Endothelial cell of umbilical vein (primary cell): ENCODE measurements at regions not wholly inside any gene's neighbourhood (a gene's known extent, or its start where the extent isn't known, plus 50 kb on each side); places are given as distances from the start of the nearest gene placed in this dataset.

Experiments
- BruUV-seq: library from RNA; stranded (reverse); fragments of 400-500 nt; replicated peaks from 2 replicates; lab custom pipeline; 2021; lab: Mats Ljungman, UMichigan
- CTCF ChIA-PET: fragments of 300-600, 350-600 bp; sonication (Branson Sonifier 250); formaldehyde crosslinking; loops from one replicate; lab custom pipeline; 2021; ENCODE audit warnings: antibody characterized with exemption, inconsistent platforms; lab: Charles Lee
- POLR2A ChIA-PET: fragments of 300-600, 350-600 bp; sonication (Branson Sonifier 250); formaldehyde crosslinking; loops from one replicate; lab custom pipeline; 2021; ENCODE audit warnings: antibody characterized with exemption, inconsistent platforms; lab: Charles Lee
- DNase-seq: peaks from one replicate; pipeline ENCODE4 v3.0.0-alpha.2; 2011; ENCODE audit warnings: low read depth, low spot score
- FAIRE-seq: peaks from 2 replicates; lab custom pipeline; 2011; peaks lifted over from hg19 to GRCh38; lab: Jason Lieb, UNC
- H2AFZ ChIP-seq: 2 replicates; pipeline ENCODE4 v1.6.0; 2012; ENCODE audit warnings: low read depth, low read length, control low read depth, inconsistent platforms
- H3K27ac ChIP-seq: 2 replicates; pipeline ENCODE4 v1.5.1; 2011; ENCODE audit warnings: low read depth, mild to moderate bottlenecking, control low read depth, low read length, moderate library complexity; ENCODE audit not compliant: insufficient read depth
- H3K27me3 ChIP-seq, 2 experiments: 2 replicates each; pipeline versions ENCODE4 v1.6.0 to v1.6.1; 2011; ENCODE audit warnings: low read length in 2 of 2, mixed read lengths in 1 of 2; ENCODE audit not compliant: control insufficient read depth in 2 of 2, insufficient read depth in 2 of 2
- H3K36me3 ChIP-seq, 2 experiments: 2 replicates in 1 of 2; 3 replicates in 1 of 2; pipeline ENCODE4 v1.5.1; 2011; ENCODE audit warnings: low read length in 2 of 2, mild to moderate bottlenecking in 1 of 2, moderate library complexity in 1 of 2; ENCODE audit not compliant: control insufficient read depth in 2 of 2, insufficient read depth in 2 of 2; ENCODE audit errors: extremely low read depth in 1 of 2
- H3K4me1 ChIP-seq: 3 replicates; pipeline ENCODE4 v1.5.1; 2011; ENCODE audit warnings: mild to moderate bottlenecking, low read length; ENCODE audit not compliant: control insufficient read depth, insufficient read depth; ENCODE audit errors: extremely low read depth
- H3K4me2 ChIP-seq: 2 replicates; pipeline ENCODE4 v1.6.1; 2011; ENCODE audit warnings: low read length, control low read depth, mixed read lengths; ENCODE audit not compliant: insufficient read depth
- H3K4me3 ChIP-seq, 3 experiments: fragments of 200-600 bp in 1 of 3; sonication (generic), shearing (Covaris generic) in 1 of 3; replicated peaks in 1 of 3; 2 replicates each; pipeline ENCODE4 v1.5.1; 2011 to 2016; ENCODE audit warnings: control low read depth in 3 of 3, low read length in 3 of 3, mild to moderate bottlenecking in 2 of 3, inconsistent platforms in 1 of 3, low read depth in 1 of 3, moderate library complexity in 1 of 3; ENCODE audit not compliant: insufficient read depth in 1 of 3
- H3K79me2 ChIP-seq: 2 replicates; pipeline ENCODE4 v1.6.0; 2012; ENCODE audit warnings: low read length, inconsistent platforms; ENCODE audit not compliant: control insufficient read depth, insufficient read depth
- H3K9ac ChIP-seq: replicated peaks from 2 replicates; pipeline ENCODE3; 2011; ENCODE audit warnings: low read length, control low read depth; ENCODE audit not compliant: insufficient read depth; ENCODE audit errors: extremely low read depth
- H3K9me1 ChIP-seq: replicated peaks from 3 replicates; pipeline ENCODE4 v1.6.0; 2011; ENCODE audit warnings: mild to moderate bottlenecking, low read length; ENCODE audit not compliant: control insufficient read depth, insufficient read depth; ENCODE audit errors: extremely low read depth
- H3K9me3 ChIP-seq: replicated peaks from 2 replicates; pipeline ENCODE4 v1.5.1; 2012; ENCODE audit warnings: low read length, inconsistent platforms; ENCODE audit not compliant: control insufficient read depth, insufficient read depth
- H4K20me1 ChIP-seq: replicated peaks from 2 replicates; pipeline ENCODE3; 2011; ENCODE audit warnings: mild to moderate bottlenecking, low read length; ENCODE audit not compliant: control insufficient read depth, insufficient read depth; ENCODE audit errors: extremely low read depth
- EZH2 ChIP-seq: IDR thresholded peaks from 2 replicates; pipeline ENCODE4 v1.6.1; 2012; ENCODE audit warnings: borderline replicate concordance, low read depth, mild to moderate bottlenecking, moderate library complexity, low read length, inconsistent platforms; ENCODE audit not compliant: severe bottlenecking
- FOS ChIP-seq: IDR thresholded peaks from 2 replicates; pipeline ENCODE4 v1.6.1; 2011; ENCODE audit warnings: mild to moderate bottlenecking, low read length, moderate library complexity, borderline replicate concordance; ENCODE audit not compliant: insufficient read depth
- GATA2 ChIP-seq: IDR thresholded peaks from 2 replicates; pipeline ENCODE4 v1.7.0; 2011; ENCODE audit warnings: low read depth, mild to moderate bottlenecking, moderate library complexity, mixed read lengths, low read length; ENCODE audit not compliant: insufficient read length, insufficient read depth
- JUN ChIP-seq: IDR thresholded peaks from 2 replicates; pipeline ENCODE4 v1.6.1; 2011; ENCODE audit warnings: borderline replicate concordance, low read depth; ENCODE audit not compliant: insufficient read length, insufficient read depth
- MYC ChIP-seq: IDR thresholded peaks from one replicate; pipeline ENCODE4 v1.6.1; 2011; ENCODE audit warnings: mild to moderate bottlenecking, low read depth, low read length
- POLR2A ChIP-seq: IDR thresholded peaks from 2 replicates; pipeline ENCODE4 v1.6.1; 2012; ENCODE audit warnings: low read depth, mild to moderate bottlenecking, control low read depth, low read length
- POLR2AphosphoS5 ChIP-seq: IDR thresholded peaks from 2 replicates; pipeline ENCODE4 v1.6.1; 2012; ENCODE audit warnings: low read depth, mild to moderate bottlenecking, control low read depth, low read length, moderate library complexity; ENCODE audit not compliant: insufficient read depth
- dilution Hi-C: fragments of 300-500 bp; cut with MboI; formaldehyde crosslinking; loops from one replicate; pipeline ENCODE4 v1.15.0; 2019; ENCODE audit warnings: low sequenced_read_pairs; ENCODE audit not compliant: extremely low pct_ligation_motif_present
- intact Hi-C: fragments of 100-400 bp; cut with micrococcal nuclease; formaldehyde crosslinking; loops from one replicate; pipeline ENCODE4 v1.10.0; 2022
- TF ChIP-seq, protein P1 (sequence below), 2 donors: IDR thresholded peaks; 1 replicate in 1 of 2; 2 replicates in 1 of 2; pipeline ENCODE4 v1.5.1; 2011; ENCODE audit warnings: low read length in 2 of 2, mild to moderate bottlenecking in 2 of 2, moderate library complexity in 2 of 2, control low read depth in 1 of 2, inconsistent platforms in 1 of 2, low read depth in 1 of 2; ENCODE audit not compliant: insufficient read depth in 1 of 2; ENCODE audit errors: extremely low read depth in 1 of 2
- TF ChIP-seq, protein P2 (sequence below): IDR thresholded peaks from 2 replicates; pipeline ENCODE4 v1.6.1; 2011; ENCODE audit not compliant: insufficient read depth, insufficient read length

DNA sequence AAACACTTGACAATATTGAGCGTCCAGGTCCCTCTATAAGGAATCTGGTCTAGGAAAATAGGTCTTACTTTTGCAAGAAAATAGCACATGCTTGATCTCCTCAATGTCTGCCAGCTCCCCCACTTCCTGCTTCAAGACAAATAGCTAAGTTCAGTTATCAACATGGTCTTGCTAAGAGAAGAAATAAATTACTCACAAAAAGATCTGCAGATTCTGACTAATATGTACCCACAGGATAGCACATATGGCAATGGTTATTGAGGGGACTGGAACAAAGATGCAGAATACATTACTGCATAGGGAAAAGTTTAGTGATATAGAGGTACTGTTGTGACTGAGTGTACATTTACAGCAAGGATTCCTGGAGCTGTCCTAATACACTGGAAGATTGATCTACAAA, 457.5 kb upstream of the GRID2 start:
- Histone ChIP-seq H3K4me2 (no peak overlapping the region), H3K36me3 (no peaks in the 10 kb centered on the region), H3K9me3 (no peaks in the 10 kb centered on the region), H3K79me2 (no peaks in the 10 kb centered on the region), H3K9me1 (no peaks in the 10 kb centered on the region), H2AFZ (no peak overlapping the region), H3K9ac (no peak overlapping the region), H3K4me3 (no peak overlapping the region), H3K27ac (no peak overlapping the region), H3K27me3 (no peaks in the 10 kb centered on the region), H4K20me1 (no peaks in the 10 kb centered on the region), H3K4me1 (no peaks in the 10 kb centered on the region)
- TF ChIP-seq POLR2AphosphoS5: no peak
- TF ChIP-seq, protein P1, sequence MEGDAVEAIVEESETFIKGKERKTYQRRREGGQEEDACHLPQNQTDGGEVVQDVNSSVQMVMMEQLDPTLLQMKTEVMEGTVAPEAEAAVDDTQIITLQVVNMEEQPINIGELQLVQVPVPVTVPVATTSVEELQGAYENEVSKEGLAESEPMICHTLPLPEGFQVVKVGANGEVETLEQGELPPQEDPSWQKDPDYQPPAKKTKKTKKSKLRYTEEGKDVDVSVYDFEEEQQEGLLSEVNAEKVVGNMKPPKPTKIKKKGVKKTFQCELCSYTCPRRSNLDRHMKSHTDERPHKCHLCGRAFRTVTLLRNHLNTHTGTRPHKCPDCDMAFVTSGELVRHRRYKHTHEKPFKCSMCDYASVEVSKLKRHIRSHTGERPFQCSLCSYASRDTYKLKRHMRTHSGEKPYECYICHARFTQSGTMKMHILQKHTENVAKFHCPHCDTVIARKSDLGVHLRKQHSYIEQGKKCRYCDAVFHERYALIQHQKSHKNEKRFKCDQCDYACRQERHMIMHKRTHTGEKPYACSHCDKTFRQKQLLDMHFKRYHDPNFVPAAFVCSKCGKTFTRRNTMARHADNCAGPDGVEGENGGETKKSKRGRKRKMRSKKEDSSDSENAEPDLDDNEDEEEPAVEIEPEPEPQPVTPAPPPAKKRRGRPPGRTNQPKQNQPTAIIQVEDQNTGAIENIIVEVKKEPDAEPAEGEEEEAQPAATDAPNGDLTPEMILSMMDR (IDR thresholded peaks at IDR 0.05; ENCODE audit: extremely low read depth in 1 of 2, insufficient read depth in 1 of 2, low read depth in 1 of 2, low read length in 2 of 2): no peak
- TF ChIP-seq FOS: no peak
- TF ChIP-seq GATA2: no peak
- TF ChIP-seq JUN: no peak
- no peak for TF ChIP-seq MYC
- TF ChIP-seq, protein P2, sequence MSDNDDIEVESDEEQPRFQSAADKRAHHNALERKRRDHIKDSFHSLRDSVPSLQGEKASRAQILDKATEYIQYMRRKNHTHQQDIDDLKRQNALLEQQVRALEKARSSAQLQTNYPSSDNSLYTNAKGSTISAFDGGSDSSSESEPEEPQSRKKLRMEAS: no peak
- no peak for TF ChIP-seq POLR2A
- TF ChIP-seq EZH2: no peak
- no peak for FAIRE-seq
- DNase-seq: no peak
- dilution Hi-C loops (no loop called here), intact Hi-C loops (no loop called here)
- POLR2A ChIA-PET: no interaction called here
- no TSS peak for BruUV-seq
- CTCF ChIA-PET: no interaction called here
